Ovary (tissue), 7 donors: ENCODE measurements at regions not wholly inside any gene's neighbourhood (a gene's known extent, or its start where the extent isn't known, plus 50 kb on each side); places are given as distances from the start of the nearest gene placed in this dataset.

ENCODE experiments used
- DNase-seq, 5 donors: peaks; one replicate each; pipeline ENCODE4 v3.0.0-alpha.2; 2019 to 2020
- H3K27ac ChIP-seq, 2 donors: fragments of 200-600 bp; one replicate each; pipeline versions ENCODE4 v1.5.1 to v1.8.0; 2019 to 2022
- H3K27me3 ChIP-seq: fragments of 200-600 bp; one replicate; pipeline ENCODE4 v1.8.0; 2022
- H3K36me3 ChIP-seq: fragments of 200-600 bp; sonication (generic); one replicate; pipeline ENCODE4 v1.5.1; 2019
- H3K4me1 ChIP-seq: one replicate; pipeline ENCODE4 v1.8.1; 2013; ENCODE audit warnings: mild to moderate bottlenecking, moderate library complexity; ENCODE audit not compliant: insufficient read depth
- H3K4me3 ChIP-seq: fragments of 200-600 bp; sonication (generic); one replicate; pipeline ENCODE4 v1.5.1; 2017
- H3K9me3 ChIP-seq, 2 donors: fragments of 200-600 bp in 1 of 2; sonication (generic) in 1 of 2; one replicate each; pipeline versions ENCODE4 v1.5.1 to v1.8.1; 2013 to 2019; ENCODE audit warnings: mild to moderate bottlenecking in 1 of 2, moderate library complexity in 1 of 2
- EP300 ChIP-seq: sonication (generic); formaldehyde crosslinking; IDR thresholded peaks from one replicate; pipeline ENCODE4 v1.6.1; 2017; ENCODE audit warnings: antibody characterized with exemption
- POLR2A ChIP-seq: fragments of 450-650 bp; IDR thresholded peaks from one replicate; pipeline ENCODE4 v1.6.1; 2017; ENCODE audit warnings: antibody characterized with exemption, mild to moderate bottlenecking, moderate library complexity
- WGBS, 3 donors: extraction: QIAGEN DNeasy Blood & Tissue Kit in 1 of 3; methylation state at CpG; one replicate each; pipeline versions ENCODE4 v1.1.5 to v1.1.7; 2013 to 2017; 5-methylcytosine and 5-hydroxymethylcytosine counted together
- intact Hi-C, 4 donors: fragments of 100-400 bp; cut with DNase I; formaldehyde crosslinking; loops; one replicate each; pipeline versions ENCODE4 v1.11.0 to v1.15.1; 2022 to 2023
- TF ChIP-seq, protein P1 (sequence below), 3 donors: fragments of 450-650 bp in 2 of 3; fragments of 200-600 bp in 1 of 3; IDR thresholded peaks; one replicate each; pipeline versions ENCODE4 v1.5.1 to v1.8.0; 2016 to 2022; ENCODE audit warnings: antibody characterized with exemption in 3 of 3, mild to moderate bottlenecking in 1 of 3
- donor health status: DM: no; HTN: no; CAD: no; lungs with moderate emphysema.
- donor health status: DM: no; HTN: no; CAD: no.
- donor health status: Bipolar disorder and iron deficiency.
- donor health status: DM: no; HTN: no; CAD: no.
- donor health status: DM: yes; HTN: yes; CAD: no.

DNA sequence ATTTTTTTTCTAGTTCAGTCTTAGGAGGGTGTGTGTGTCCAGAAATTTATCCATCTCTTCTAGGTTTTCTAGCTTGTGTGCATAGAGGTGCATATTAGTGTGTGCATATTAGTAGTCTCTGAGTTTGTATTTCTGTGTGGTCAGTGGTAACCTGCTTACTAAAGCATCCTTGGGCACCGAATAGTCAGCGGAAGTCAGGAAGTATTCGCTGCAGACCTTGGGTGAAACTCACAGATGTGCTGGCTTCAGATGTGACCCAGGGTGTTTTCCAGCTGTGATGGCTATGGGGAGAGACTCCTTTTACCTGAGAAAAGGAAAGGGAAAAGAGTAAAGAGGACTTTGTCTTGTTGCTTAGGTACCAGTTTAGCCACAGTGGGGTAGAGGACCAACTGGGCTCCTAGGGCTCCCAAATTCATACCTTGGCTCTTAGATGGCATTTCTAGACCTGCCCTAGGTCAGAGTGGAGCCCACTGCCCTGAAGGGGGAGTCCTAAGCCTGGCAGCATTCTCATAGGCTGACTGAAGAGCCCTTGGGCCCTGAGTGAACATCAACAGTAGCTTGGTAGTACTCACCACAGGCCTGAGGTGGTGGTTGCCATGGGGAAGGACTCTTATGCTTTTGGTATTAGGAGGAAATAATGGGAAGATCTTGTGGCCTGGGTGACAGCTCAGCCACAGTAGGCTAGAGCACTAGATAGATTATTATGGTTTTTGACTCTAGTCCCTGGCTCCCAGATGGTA is 286.0 kb upstream of the ZPLD1 start:
- TF ChIP-seq, protein P1, sequence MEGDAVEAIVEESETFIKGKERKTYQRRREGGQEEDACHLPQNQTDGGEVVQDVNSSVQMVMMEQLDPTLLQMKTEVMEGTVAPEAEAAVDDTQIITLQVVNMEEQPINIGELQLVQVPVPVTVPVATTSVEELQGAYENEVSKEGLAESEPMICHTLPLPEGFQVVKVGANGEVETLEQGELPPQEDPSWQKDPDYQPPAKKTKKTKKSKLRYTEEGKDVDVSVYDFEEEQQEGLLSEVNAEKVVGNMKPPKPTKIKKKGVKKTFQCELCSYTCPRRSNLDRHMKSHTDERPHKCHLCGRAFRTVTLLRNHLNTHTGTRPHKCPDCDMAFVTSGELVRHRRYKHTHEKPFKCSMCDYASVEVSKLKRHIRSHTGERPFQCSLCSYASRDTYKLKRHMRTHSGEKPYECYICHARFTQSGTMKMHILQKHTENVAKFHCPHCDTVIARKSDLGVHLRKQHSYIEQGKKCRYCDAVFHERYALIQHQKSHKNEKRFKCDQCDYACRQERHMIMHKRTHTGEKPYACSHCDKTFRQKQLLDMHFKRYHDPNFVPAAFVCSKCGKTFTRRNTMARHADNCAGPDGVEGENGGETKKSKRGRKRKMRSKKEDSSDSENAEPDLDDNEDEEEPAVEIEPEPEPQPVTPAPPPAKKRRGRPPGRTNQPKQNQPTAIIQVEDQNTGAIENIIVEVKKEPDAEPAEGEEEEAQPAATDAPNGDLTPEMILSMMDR (IDR thresholded peaks at IDR 0.05): no peak
- TF ChIP-seq EP300 (no peak), POLR2A (no peak)
- H3K27me3 ChIP-seq: no peaks in the 10 kb centered on the region
- no peaks in the 10 kb centered on the region for H3K36me3 ChIP-seq
- no peaks in the 10 kb centered on the region for H3K4me1 ChIP-seq
- H3K9me3 ChIP-seq: no peaks in the 10 kb centered on the region
- H3K27ac ChIP-seq: no peak overlapping the region
- no peak for DNase-seq
- WGBS, 3 donors: 96 to 97% (median 97%) methylated on average over 3 of the region's 3 CpGs
- intact Hi-C loops: no loop called here
- H3K4me3 ChIP-seq: no peak overlapping the region

DNA sequence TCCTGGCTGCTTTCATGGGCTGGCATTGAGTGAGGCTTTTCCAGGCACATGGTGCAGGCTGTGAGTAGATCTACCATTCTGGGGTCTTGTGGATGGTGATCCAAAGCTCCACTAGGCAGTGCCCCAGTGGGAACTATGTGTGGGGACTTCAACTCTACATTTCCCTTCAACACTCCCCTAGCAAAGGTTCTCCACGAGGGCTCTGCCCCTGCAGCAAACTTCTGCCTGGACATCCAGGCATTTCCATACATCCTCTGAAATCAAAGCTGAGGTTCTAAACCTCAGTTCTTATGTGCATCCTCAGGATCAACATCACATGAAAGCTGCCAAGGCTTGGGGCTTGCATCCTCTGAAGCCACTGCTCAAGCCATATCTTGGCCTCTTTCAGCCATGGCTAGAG is 282.9 kb upstream of the ZPLD1 start:
- no peaks in the 10 kb centered on the region for H3K27me3 ChIP-seq
- intact Hi-C loops: no loop called here
- 77 to 95% (median 92%) methylated on average over 1 of the region's 1 CpG for WGBS, 3 donors

DNA sequence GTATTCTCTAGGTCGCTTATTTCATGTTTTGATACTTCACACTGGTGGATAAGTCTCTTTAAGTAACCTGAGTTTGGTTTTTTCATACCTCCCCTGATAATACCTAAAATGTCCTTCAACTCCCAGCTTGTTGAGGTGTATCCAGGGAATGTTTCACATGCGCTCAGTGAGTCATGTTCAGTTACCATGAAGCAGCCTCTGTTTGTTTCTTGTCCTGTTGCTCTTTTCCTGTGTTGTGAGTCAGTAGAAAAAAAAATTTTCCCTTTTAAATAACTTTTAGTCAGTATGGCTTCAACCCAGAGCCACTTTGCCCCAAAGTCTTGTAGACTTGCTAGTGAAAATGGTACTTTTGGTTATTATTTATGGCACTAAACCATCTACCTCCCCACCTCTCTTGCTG is 278.4 kb upstream of the ZPLD1 start:
- Histone ChIP-seq H3K27me3 (no peaks in the 10 kb centered on the region), H3K36me3 (no peaks in the 10 kb centered on the region), H3K27ac (no peak overlapping the region), H3K4me3 (no peak overlapping the region), H3K4me1 (no peaks in the 10 kb centered on the region), H3K9me3 (no peaks in the 10 kb centered on the region)
- intact Hi-C loops: no loop called here
- DNase-seq: no peak
- TF ChIP-seq, protein P1 (IDR thresholded peaks at IDR 0.05): no peak
- TF ChIP-seq POLR2A (no peak), EP300 (no peak)
- WGBS, 3 donors: 83 to 91% (median 90%) methylated on average over 2 of the region's 2 CpGs

More for the DNA sequence above, 282.9 kb upstream of the ZPLD1 start:
- H3K36me3 ChIP-seq: no peaks in the 10 kb centered on the region
- H3K4me1 ChIP-seq: no peaks in the 10 kb centered on the region
- H3K9me3 ChIP-seq: no peaks in the 10 kb centered on the region
- no peak for DNase-seq
- H3K27ac ChIP-seq: no peak overlapping the region
- no peak for TF ChIP-seq POLR2A
- TF ChIP-seq, protein P1 (IDR thresholded peaks at IDR 0.05): no peak
- TF ChIP-seq EP300: no peak
- no peak overlapping the region for H3K4me3 ChIP-seq

DNA sequence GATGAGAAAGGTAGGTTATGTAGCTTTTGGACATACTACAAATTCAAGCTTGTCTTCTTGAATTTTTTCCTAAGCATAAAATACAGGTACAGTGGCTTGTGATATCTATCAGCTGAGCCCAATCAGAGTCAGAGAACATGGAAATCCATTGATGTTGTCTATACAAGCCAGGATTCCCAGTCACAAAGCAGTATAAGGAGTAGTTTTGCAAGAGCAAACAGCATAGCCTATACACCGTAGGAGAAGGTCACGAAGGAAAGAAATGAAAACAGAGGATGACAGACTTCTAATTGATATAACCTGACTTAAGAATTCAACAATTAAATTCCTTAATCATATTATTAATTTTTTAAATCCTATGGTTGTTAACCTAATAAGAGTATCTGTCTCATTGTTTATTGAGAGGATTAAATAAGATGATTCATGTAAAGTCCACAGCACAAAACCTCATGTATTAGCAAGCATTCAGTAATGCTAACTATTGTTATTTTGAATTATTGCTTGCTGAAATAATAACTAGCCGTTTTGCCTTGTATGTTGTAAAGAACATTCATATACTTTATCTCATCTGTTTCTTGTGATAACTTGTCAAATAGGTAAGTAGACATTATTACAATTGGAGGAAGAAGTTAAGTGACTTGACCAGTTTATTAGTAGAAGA is 276.6 kb upstream of the ZPLD1 start:
- Histone ChIP-seq H3K27ac (no peak overlapping the region), H3K9me3 (no peaks in the 10 kb centered on the region), H3K36me3 (no peaks in the 10 kb centered on the region), H3K4me3 (no peak overlapping the region), H3K27me3 (no peaks in the 10 kb centered on the region), H3K4me1 (no peaks in the 10 kb centered on the region)
- TF ChIP-seq, protein P1 (IDR thresholded peaks at IDR 0.05): no peak
- no peak for TF ChIP-seq POLR2A
- WGBS, 3 donors: 83 to 87% (median 84%) methylated on average over 3 of the region's 3 CpGs
- intact Hi-C loops: no loop called here
- no peak for DNase-seq
